ENCODE measurements at regions not wholly inside any gene's neighbourhood (a gene's known extent, or its start where the extent isn't known, plus 50 kb on each side); places are given as distances from the start of the nearest gene placed in this dataset.
"Not testable (repeated sequence)": the region's sequence is repeated elsewhere in the genome, so short reads cannot be mapped to it uniquely, and the experiment has no call there.

DNA sequence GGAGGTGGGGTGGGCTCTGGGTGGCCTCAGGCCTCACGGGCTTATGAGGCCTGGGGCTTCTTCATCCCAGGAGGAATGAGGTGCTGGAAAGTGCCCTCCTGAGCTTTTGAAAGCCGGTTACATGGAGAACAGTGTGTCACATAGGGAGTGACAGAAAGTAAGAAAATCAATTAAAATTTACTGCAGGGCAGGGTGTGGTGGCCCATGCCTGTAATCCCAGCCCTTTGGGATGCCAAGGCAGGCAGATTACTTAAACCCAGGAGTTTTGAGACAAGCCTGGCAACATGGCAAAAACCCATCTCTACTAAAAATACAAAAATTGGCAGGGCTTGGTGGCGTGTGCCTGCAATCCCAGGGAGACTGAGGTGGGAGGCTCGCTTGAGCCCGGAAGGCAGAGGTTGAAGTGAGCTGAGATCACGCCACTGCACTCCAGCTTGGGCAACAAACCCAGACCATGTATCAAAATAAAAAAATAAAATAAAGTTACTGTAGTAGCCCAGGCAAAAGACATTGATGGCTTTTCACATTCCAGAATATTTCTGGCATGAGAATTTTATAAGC is 125.8 kb upstream of the DAPK1 start:
- intact Hi-C loops (cut with DNase I), result no loop called here
- ATAC-seq (no peak), DNase-seq (no peak)

DNA sequence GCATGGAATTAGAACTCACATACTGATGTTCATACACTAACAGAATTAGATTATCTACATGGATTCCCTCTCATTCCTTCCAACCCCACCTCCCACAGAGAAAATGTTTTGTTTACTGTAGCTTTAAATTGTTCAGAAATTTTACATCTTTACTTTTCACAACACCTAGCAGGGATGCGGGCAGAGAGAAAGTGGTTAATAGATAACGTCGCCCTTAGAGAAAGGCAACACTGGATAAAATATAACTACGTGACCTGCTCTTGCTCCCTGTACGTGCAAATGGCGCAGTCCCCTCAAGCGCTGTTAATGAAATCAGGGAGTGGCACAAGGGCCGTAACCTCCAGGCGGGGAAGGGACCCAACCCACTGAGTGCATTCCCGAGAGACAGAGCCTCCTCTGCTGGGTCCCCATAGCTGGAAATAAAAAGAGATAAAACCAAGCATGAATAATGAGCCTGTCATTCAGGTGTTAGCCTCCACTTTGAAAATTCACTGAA is 125.3 kb upstream of the DAPK1 start:
- DNase-seq (no peak), ATAC-seq (peak in 1 of 2 donors; percentile 17)
- intact Hi-C loops (cut with DNase I), result no loop called here

DNA sequence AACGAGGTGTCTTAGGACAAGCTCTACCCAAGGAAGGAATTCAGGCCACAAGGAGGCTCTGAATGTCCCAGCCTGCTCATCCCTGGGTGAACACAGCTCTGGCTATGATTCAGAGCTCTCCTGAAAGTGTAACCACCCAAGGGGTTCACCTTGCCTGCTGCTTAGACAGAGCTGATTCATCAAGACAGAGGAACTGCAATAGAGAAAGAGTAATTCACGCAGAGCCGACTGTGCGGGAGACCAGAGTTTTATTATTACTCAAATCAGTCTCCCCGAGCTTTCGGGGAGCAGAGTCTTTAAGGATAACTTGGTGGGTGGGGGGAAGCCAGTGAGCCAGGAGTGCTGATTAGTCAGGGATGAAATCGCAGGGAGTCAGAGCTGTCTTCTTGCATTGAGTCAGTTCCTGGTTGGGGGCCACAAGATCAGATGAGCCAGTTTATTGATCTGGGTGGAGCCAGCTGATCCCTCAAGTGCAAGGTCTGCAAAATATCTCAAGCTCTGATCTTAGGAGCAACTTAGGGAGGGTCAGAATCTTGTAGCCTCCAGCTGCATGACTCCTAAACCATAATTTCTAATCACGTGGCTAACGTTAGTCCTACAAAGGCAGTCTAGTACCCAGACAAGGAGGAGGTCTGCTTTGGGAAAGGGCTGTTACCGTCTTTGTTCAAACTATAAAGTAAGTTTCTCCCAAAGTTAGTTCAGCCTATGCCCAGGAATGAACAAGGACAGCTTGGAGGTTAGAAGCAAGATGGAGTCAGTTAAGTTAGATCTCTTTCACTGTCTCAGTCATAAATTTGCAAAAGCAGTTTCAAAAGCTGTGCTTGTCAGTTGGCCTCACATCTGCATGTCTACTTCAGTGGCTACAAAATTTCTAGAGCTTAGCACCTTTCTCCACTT is 123.4 kb upstream of the DAPK1 start:
- DNase-seq; intact Hi-C loops (cut with DNase I): not testable (repeated sequence)
- ATAC-seq, result peak in 1 of 2 donors; percentile 48

DNA sequence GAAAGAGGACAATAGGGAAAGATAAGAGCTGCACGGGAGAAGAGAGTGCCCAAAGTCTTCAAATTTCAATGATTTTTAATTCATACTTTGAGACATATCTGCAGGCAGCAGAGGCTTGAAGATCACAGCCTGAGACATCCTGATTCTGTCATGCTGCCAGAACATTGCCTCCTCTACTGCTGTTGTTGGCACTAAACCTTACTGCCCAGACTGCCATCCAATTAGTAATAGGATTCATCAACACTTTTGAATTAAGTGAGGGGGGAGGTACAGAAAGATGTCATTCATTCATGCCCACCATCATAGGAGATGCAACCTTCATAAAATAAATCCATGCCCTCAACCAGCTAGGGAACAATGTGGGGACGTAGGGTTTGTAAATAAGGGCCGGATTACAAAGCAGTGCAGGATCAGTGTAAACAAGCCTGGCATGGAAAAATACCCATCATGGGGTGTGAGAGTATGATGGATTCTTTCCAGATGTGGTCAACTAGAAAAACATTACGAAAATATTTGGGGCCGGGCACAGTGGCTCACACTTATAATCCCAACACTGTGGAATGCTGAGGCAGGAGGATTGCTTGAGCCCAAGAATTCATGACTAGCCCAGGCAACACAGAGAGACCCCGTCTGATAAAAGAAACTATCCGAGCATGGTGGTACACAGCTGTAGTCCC is 122.1 kb upstream of the DAPK1 start:
- intact Hi-C loops (cut with DNase I), result no loop called here
- DNase-seq (no peak), ATAC-seq (peak in 1 of 2 donors; percentile 84)

DNA sequence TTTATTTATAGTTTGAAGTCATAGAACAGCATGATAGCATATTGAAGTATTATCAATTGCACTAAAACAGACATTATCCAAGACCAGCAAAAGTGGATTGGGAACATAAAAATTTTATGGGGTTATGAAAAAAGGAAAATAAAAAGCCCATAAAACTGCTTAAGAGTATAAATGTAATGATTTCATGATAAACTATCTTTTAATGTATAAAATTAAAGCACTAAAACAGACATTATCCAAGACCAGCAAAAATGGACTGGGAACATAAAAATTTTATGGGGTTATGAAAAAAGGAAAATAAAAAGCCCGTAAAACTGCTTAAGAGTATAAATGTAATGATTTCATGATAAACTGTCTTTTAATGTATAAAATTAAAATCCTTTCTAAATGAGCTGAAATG is 119.0 kb upstream of the DAPK1 start:
- DNase-seq (no peak), ATAC-seq (no peak)
- intact Hi-C loops (cut with DNase I), result no loop called here

DNA sequence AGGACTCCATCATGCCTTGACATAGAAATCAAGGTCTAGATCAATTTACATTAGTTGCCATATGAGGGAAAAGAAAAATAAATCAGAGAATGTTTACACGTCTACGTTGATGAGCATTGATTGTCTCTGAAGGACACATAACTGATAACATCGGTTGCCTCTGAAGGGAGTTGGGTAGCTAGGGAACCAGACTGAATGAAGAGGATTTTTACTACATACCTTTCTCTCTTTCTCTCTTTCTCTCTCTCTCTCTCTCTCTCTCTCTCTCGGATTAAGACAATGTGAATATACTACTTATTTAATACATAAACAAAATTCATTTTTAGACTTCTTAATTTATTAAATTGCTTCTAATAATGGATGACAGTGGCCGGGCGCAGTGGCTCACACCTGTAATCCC is 118.4 kb upstream of the DAPK1 start:
- no peak for ATAC-seq
- intact Hi-C loops (cut with DNase I), result no loop called here

DNA sequence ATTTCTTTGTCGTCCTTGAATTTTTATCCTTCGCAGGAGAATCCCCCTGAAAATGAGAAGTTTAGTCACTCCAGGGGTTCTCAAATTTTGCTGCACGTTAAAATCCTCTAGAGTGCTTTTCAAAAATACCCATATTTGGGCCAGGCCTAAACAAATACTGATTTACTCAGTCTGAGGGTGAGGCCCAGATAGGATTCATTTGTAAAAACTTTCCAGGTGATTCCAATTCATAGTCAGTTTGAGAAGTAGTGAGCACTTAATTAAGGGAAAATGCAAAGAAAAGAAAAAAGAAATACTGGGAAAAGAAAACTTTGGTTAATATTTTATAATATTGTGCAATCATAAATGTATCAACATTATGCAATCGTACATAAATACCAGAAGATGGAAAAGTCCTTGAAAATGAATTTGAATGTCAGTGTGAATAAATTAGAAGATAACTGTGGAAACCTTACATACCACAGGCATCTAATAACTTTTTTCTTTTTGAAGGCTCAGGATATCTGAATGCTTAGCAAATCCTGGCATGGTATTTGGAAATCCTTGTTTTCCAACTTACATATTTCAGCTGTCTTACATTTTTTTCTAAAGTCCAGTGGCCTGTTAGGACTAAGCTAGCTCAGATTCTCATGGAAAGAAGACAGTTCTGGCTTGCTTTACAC is 116.5 kb upstream of the DAPK1 start:
- ATAC-seq (peak; percentile 41 to 81), DNase-seq (no peak)
- intact Hi-C loops (cut with DNase I), result no loop called here

More for the DNA sequence above, 118.4 kb upstream of the DAPK1 start:
- DNase-seq, result no peak

DNA sequence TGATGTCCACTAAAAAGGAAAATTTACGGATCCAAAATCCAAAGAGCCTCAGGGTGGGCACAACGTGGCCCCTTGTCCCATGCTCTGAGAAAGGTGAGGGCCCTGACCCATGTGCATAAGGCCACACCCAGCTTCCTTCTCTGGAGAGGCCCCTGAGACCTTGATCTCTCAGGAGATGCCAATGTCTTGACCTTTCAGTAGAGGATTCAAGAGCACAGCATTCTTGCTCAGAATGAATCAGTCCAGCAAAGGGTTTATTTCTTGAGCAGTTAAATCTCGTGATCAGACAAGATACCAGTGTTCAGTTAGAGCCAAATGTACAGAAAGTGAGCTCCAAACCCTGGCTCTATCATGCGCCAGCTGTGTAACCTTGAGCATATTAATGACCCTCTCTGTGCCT is 115.9 kb upstream of the DAPK1 start:
- intact Hi-C loops (cut with DNase I), result no loop called here
- ATAC-seq (peak in 1 of 2 donors; percentile 12), DNase-seq (no peak)

DNA sequence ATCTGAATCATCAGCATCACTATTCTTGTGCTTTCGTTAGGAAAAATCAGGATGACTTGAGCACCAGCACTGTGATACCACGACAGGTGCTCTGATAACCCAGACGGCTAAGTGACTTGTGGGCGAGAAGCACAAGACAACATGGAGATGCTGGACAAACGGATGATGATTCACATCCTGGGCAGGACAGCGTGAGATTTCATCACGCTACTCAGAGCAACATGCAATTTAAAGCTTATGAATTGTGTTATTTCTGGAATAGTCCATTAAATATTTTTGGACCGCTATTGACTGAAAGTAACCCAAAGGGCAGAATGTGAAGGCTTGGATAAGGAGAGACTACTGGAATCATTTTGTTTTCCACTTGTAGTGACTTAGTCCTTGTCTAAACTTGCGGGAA is 114.8 kb upstream of the DAPK1 start:
- intact Hi-C loops (cut with DNase I), result no loop called here
- ATAC-seq, result peak; percentile 47 to 87

DNA sequence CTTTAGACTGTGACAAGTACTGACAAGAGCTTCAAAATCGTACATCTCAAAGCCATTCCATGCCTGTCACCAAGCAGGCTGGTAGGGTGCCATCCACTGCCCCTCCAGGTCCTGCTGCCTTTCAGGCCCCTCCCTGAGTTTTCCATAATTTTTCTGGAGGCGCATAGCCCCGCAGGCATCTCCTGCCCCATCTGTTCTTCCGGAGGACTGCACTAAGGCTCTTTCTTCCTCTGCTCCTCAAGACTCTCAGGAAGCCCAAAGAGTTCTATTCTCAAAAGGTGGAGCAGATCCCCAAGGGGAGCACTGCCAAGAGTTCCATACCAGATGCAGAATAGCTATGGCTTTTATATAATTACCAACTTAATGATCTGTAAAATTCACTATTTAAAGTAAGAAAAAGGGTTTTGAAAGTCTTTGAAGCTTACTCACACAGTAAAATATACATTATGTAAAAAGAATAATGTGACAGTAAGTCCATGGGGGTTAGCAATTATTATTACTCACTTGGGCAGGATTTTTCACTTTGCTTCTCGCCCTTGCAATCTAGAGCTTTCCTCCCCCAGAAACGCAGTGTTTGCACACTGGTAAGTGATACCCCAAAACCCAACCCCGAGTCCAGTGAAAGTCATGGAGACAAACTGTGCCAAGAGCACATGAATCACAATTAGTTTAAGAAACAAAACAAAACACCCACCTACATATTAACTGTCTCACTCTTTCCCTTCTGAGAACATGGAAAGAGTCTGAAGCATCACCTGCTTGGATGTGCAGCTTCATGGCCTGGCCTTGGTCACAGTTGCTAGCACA is 114.1 kb upstream of the DAPK1 start:
- ATAC-seq, result no peak
- intact Hi-C loops (cut with DNase I), result no loop called here
- DNase-seq, result no peak

More for the DNA sequence above, 114.8 kb upstream of the DAPK1 start:
- no peak for DNase-seq

DNA sequence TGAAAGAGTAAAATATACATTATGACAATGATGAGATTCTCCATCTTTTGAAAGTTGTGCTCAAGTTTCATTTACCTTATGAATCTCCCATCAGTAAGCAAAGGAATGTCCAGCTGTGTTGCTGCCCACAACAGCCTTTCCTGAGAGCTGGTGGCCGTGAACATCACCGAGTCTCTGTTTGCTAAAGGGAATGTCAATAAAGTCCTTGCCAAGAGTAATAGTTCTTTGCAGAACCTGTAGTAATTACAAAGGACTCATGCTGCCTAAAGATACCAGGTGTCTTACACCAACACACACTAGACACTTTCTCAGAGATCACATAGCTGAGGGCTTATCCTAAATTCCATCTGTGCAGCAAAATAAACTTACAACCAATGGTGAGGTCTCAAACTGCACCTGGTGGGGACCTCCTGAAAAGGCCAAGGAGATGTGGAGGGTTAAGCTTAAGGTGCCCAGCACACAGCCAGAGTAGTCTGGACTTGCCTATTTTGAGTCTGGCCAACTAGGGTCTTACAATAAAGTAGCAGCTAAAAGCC is 111.1 kb upstream of the DAPK1 start:
- no peak for ATAC-seq
- intact Hi-C loops (cut with DNase I), result no loop called here

DNA sequence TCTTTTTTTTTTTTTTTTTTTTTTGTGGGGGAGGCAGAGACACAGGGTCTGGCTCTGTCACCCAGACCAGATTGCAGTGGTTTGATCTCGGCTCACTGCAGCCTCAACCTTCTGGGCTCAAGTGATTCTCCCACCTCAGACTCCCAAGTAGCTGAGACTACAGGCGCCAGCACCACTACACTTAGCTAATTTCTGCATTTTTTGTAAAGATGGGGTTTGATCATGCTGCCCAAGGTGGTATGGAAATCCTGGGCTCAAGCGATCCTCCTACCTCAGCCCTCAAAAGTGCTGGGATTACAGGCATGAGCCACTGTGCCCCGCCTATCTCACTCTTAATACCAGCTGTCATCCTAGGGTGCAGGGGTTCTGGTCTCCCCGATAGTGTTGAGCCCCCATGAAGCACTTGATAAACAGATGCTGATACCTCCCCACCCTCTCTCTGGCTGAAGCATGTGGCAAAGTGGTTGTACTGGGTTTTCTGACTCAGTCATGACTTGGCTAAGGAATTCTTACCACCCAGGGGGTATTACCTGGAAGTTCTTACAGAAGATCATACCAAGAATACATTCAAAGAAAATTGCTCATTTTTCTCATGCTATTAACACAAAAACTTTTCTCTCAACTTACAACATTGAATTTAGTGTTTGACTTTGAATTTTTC is 110.2 kb upstream of the DAPK1 start:
- no peak for DNase-seq
- ATAC-seq, result no peak
- intact Hi-C loops (cut with DNase I), result no loop called here

More for the DNA sequence above, 111.1 kb upstream of the DAPK1 start:
- DNase-seq, result no peak

DNA sequence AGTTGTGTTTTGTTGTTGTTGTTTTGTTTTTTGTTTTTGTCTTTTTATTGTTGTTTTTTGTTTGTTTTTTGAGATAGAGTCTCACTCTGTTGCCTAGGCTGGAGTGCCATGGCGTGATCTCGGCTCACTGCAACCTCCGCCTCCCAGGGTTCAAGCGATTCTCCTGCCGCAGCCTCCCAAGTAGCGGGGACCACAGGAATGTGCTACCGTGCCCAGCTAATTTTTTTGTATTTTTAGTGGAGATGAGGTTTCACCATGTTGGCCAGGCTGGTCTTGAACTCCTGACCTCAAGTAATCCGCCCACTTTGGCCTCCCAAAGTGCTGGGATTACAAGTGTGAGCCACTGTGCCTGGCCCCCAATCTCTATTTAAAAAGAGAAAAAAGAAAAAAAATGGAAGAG is 109.0 kb upstream of the DAPK1 start:
- intact Hi-C loops (cut with DNase I); ATAC-seq; DNase-seq: not testable (repeated sequence)

DNA sequence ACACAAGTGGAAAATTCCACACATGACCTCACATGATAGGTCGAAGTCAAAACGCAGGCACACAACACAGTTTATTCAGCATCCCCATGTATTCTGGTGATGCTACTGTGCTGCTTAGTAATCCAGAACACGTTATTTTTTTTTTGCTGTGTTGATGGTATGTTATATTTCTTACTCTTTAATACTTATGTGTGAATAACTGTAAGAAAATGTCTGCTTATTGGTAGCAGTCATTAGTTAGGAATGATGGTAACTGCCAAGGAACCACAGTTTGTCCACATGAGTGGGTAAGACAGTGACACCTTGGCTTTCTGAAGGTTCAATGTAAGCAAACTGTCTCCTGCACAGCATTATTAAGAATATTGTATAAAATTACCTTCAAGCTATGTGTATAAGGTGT is 107.7 kb upstream of the DAPK1 start:
- no peak for ATAC-seq
- intact Hi-C loops (cut with DNase I), result no loop called here
- DNase-seq, result no peak

DNA sequence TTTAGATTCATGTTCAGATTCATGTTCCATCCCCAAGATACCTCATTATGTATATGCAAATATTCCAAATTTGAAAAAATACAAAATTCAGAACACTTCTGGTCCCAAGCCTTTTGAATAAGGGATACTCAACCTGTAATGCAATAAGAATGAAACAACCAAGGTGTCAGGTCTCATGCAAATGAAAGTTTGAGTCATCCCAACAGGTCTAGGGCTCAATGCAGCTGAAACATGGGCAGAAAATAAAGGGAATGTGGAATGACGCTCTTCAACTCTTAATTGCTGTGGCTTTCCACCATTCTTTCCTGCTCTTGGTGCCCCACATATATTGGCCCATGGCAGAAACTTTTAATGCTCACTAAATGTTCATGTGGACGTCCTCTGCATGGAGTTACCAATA is 107.3 kb upstream of the DAPK1 start:
- no peak for ATAC-seq
- DNase-seq, result no peak
- intact Hi-C loops (cut with DNase I), result no loop called here

DNA sequence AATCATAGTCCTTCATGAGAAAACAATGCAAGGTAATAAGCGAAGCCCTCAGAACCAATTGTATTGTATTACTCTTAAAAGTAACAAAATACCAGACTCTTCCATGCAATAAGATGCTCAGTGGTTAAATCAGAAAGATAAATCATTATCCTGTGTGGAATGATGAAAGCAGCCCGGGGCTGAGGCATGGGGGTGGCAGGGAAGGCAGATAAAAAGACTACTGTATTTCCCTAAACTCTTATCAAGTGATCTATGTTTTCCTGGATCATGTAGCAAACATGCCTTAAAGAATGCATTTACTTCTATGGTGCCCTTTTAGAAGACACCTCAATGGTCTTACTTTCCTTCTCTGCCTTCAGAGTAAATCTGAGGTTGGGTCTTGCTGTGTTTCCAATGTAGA is 105.6 kb upstream of the DAPK1 start:
- intact Hi-C loops (cut with DNase I), result no loop called here
- no peak for DNase-seq
- no peak for ATAC-seq

DNA sequence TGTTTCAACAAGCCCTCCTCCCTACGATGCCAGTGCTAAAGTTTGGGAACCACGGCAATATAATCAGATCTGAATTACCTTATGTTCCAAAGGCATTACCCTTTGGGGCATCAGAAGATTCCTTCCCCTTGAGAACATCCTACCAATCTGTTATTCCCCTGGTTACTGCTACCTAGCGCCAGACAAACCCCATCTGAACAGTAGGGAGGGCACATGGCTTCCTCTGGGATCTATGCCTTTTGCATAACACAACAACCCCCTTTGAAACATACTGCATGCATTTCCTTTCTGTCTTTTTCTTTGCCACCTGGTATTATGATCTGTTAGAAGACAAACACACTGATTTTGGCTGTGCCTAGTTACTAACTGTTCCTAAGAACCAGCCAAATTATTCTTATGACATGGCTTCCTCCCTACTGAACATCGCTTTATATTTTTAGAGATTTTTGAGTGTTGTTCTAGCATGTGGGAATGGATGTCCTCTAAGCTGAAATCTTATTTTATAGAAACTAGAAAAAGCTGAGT is 103.9 kb upstream of the DAPK1 start:
- DNase-seq (no peak), ATAC-seq (no peak)
- intact Hi-C loops (cut with DNase I), result no loop called here
